Stimulated activated CD8-positive, alpha-beta memory T cell treated with anti-CD3 and anti-CD28 coated beads, Interleukin-4, amount 100 ng/mL, for 4 hours (primary cell): ENCODE measurements at regions not wholly inside any gene's neighbourhood (a gene's known extent, or its start where the extent isn't known, plus 50 kb on each side); places are given as distances from the start of the nearest gene placed in this dataset.

Experiments used
- DNase-seq, 2 donors: peaks; one replicate each; pipeline ENCODE4 v3.0.0-alpha.2; 2020; ENCODE audit warnings: low read depth in 2 of 2, low spot score in 1 of 2

DNA sequence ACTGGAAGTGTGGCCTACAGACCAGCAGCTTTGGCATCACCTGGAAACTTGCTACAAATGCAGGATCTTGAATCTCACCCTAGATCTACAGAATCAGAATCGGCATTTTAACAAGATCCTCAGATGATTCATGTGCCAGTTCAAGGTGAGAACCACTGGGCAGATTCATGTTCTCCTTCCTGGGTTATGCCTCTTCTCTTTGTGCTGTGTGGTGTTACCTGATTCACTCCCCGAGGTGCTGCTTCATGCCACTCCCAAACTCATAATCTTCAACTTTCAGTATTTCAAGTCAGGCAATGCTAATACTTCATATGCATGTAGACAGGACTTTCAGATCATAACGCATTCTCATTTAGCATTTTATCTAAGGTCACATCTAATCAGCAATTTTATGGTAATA is 427.7 kb downstream of the FOXO1 start:
- DNase-seq: no peak

- DNase-seq: no peak
These were observed 426.1 kb downstream of the FOXO1 start for GRCh38 chr13:40240293-40240692.

DNA sequence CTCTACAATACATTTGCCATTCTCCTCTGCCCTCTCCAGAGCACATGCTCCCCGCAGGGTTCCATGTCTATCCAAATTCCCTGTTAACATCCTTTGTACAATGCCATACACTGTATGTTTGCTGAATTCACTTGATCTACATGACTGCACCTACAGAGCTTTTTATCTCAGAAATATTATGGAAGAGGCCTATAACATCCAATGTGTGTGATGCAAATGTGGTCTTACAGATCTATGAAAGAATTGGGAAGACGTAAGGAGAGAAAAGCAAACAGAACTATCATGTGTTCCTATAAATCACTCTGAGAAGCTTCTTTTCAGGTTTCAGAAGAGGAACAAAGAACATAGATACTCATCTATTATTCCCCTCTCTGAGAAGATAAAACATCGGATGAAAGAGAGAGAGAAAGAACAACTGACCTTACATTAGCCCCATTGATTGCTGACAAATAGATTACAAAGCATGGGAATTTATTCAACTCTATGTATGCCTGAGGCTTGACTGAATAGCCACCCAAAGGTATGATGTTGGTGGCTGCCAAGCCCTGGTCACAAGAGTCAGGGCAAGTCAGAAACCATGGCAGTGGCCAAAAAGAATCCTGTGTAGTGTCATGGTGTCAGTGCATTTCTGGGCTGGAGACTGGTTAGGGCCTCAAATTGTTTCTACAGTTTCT is 425.2 kb downstream of the FOXO1 start:
- DNase-seq: no peak

GRCh38 chr13:40243047-40243446 is 423.4 kb downstream of the FOXO1 start:
- DNase-seq: no peak

- DNase-seq: no peak
These were observed 422.5 kb downstream of the FOXO1 start for GRCh38 chr13:40243982-40244381.

DNA sequence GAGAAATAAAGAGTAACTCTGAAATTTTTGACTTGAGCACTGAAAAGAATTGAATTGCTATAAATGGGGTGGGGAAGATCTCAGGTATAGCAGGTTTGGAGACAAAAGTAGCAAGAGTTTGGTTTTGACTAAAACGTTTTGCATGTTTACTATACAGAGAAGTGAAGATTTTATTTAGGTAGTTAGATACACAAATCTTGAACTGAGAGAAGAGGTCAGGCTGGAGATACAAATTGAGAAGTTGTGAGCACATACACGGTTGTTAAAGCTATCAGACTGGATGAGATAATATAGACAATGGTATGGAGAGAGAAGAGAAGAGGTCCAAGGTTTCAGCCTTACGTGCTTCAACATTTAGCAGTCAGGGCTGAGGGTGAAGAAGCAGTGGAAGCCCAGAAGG is 420.9 kb downstream of the FOXO1 start:
- DNase-seq: no peak

DNA sequence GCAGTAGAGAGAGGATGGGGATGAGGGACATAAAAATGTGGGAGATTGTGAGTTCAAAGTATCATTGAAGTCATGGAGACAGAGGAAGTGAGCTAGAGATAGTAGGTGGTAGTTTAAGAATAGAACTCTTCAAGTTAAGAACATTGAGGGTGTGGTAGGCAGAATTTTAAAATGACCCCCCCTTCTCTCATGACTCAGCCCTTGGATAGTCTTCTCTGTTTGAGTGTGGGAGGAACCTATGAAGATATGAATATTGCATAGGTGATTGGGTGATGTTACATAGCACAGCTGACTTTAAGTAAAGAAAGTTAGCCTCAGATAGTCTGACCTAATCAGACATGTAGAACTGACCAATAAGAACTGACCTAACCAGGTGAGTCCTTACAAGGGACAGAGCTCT is 418.6 kb downstream of the FOXO1 start:
- DNase-seq: no peak

DNA sequence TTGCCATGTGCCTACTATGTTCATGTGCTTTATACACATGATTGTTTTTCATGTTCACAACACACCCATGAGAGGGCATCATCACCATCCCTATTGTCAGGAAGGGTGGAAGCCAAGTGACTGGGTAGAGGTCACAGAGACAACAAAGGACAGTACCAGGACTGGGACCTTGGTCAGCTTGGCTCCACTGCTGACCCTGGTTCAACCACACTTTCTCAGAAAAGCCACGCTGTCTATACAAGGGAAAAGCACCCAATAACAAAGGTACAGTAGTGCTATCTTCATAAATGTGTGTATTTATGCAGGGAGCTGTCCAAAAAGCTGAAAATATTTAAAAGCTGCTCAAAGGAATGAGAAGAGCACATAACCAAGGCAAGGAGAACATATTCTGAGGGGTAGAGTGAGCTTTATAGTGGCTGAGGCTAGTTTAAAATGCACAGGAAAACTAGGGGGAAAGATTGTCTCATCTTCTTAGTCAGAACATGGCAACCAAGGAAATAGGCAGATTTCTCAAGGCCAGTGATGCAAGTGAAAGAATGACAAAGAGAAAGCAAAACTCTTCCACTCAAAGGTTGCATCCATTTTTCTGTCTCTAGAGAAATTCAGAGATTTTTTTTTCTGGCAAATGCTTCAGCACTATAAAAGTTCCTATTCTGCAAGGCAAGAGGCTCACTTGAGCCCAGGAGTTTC is 415.0 kb downstream of the FOXO1 start:
- DNase-seq: no peak

- DNase-seq: no peak
These were observed 414.2 kb downstream of the FOXO1 start for GRCh38 chr13:40252241-40252640.

GRCh38 chr13:40252676-40253075 is 413.8 kb downstream of the FOXO1 start:
- no peak for DNase-seq

GRCh38 chr13:40254394-40254793 is 412.0 kb downstream of the FOXO1 start:
- DNase-seq: no peak

- no peak for DNase-seq
These were observed 410.9 kb downstream of the FOXO1 start for GRCh38 chr13:40255551-40255950.

- DNase-seq: no peak
These were observed 406.5 kb downstream of the FOXO1 start for GRCh38 chr13:40259899-40260298.

GRCh38 chr13:40261336-40261735 is 405.1 kb downstream of the FOXO1 start:
- no peak for DNase-seq

GRCh38 chr13:40261947-40262346 is 404.5 kb downstream of the FOXO1 start:
- no peak for DNase-seq

- no peak for DNase-seq
These were observed 397.4 kb downstream of the FOXO1 start for GRCh38 chr13:40269086-40269485.

GRCh38 chr13:40270726-40271125 is 395.7 kb downstream of the FOXO1 start:
- no peak for DNase-seq

GRCh38 chr13:40271271-40271885 is 395.1 kb downstream of the FOXO1 start:
- DNase-seq: no peak

DNA sequence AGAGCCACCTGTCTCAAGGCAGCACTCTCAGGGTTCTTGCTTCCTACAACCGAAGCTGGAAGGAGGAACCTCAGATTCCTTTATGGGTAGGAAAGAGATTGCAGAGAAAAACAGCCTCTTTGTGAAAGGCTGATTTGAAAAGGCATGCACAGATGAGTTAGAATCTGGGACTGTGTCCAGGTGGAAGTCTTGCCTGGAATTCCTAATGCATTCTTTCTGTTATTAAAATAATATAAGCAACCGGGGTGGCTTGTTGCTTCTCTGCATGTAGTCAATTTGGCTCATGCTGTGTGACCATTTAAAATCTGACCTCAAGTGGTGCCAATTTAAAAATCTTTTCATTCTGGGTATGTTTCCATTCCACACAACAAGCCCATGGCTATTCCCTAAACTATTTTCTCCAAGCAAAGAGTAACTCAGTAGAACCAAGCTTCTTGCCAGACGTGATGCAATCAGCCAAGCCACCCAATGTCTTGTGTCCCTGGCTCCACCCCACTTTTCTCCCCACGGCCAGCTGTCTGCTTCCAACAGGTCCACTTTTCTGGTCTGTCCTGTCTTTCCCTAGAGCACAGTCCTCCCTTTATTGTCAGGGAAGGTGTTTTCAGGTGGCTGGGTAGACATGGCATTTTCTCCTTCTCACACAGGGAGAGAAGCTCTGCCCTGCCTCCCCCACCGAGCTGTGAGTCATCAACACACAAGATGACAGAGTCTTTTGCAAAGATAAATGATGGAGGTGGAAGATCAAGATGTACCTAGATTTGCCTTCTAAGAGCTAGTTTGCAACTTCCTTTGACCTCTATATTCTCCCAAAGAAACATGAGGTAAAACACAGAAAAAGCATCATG is 394.3 kb downstream of the FOXO1 start:
- peak; percentile 32 to 45 for DNase-seq

DNA sequence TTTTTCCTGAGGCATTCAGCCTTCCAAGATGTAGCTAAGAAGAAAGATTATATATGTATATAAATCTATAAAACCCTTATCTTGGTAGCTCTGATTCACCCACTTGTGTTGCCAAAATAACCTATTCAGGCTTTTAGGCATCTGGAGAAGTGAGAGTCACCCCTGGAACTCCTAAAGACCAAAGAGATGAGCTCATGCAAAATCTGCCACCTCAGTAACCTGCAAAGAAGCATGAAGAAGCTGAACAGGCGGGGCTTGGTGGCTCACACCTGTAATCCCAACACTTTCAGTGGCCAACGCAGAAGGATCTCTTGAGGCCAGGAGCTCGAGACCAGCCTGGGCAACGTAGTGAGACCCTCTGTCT is 393.7 kb downstream of the FOXO1 start:
- DNase-seq: no peak

GRCh38 chr13:40273253-40274025 is 393.0 kb downstream of the FOXO1 start:
- no peak for DNase-seq
